ENCODE measurements at regions not wholly inside any gene's neighbourhood (a gene's known extent, or its start where the extent isn't known, plus 50 kb on each side); places are given as distances from the start of the nearest gene placed in this dataset.

DNA sequence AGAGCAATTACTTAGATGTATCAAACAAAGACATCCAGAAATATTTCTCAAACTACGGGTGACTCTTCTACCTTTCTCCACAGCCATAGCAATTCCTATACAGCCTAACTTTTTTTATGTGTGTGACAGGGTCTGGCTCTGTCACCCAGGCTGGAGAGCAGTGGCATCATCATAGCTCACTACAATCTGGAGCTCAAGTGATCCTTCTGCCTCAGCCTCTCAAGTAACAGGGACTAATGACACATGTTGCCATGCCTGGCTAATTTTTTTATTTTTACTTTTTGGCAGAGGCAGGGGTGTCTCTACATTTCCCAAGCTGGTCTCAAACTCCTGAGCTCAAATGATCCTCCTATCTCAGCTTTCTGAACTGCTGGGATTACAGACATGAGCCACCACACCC is 328.9 kb upstream of the NT5C1B start:
- Histone ChIP-seq H3K36me3 (ENCODE audit: low read depth) (no peaks in the 10 kb centered on the region), H3K4me3 (no peak overlapping the region), H3K4me1 (ENCODE audit: low read depth) (no peaks in the 10 kb centered on the region), H3K9me3 (no peaks in the 10 kb centered on the region)
- intact Hi-C loops (cut with DNase I, micrococcal nuclease), result no loop called here
- TF ChIP-seq, protein P1, sequence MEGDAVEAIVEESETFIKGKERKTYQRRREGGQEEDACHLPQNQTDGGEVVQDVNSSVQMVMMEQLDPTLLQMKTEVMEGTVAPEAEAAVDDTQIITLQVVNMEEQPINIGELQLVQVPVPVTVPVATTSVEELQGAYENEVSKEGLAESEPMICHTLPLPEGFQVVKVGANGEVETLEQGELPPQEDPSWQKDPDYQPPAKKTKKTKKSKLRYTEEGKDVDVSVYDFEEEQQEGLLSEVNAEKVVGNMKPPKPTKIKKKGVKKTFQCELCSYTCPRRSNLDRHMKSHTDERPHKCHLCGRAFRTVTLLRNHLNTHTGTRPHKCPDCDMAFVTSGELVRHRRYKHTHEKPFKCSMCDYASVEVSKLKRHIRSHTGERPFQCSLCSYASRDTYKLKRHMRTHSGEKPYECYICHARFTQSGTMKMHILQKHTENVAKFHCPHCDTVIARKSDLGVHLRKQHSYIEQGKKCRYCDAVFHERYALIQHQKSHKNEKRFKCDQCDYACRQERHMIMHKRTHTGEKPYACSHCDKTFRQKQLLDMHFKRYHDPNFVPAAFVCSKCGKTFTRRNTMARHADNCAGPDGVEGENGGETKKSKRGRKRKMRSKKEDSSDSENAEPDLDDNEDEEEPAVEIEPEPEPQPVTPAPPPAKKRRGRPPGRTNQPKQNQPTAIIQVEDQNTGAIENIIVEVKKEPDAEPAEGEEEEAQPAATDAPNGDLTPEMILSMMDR (IDR thresholded peaks at IDR 0.05), result no peak
- ATAC-seq, result no peak
- DNase-seq, result no peak

DNA sequence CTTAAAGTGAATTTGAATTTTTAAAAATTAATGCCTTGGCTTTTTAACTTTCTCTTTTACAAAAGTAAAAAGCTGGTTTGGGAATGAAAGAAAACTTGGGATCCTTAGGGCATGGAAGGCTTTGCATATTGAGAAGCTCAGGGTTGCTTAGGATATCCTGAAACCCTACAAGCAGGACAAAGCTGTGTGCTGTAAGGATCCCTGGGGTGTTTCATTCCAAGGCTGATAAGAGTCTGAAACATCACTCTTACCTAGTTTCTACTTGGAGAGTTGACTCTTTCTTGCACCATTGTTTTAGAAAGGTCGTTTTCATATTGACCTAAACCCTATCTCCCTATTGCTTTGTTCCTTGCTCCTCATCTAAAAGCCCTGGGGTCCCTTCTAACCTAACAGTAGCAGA is 325.9 kb upstream of the NT5C1B start:
- no peaks in the 10 kb centered on the region for H3K9me3 ChIP-seq
- intact Hi-C loops (cut with DNase I, micrococcal nuclease), result no loop called here
- no peaks in the 10 kb centered on the region for H3K4me1 ChIP-seq (ENCODE audit: low read depth)
- ATAC-seq (no peak), DNase-seq (no peak)
- H3K4me3 ChIP-seq, result no peak overlapping the region
- no peaks in the 10 kb centered on the region for H3K36me3 ChIP-seq (ENCODE audit: low read depth)
- TF ChIP-seq, protein P1 (IDR thresholded peaks at IDR 0.05), result no peak

DNA sequence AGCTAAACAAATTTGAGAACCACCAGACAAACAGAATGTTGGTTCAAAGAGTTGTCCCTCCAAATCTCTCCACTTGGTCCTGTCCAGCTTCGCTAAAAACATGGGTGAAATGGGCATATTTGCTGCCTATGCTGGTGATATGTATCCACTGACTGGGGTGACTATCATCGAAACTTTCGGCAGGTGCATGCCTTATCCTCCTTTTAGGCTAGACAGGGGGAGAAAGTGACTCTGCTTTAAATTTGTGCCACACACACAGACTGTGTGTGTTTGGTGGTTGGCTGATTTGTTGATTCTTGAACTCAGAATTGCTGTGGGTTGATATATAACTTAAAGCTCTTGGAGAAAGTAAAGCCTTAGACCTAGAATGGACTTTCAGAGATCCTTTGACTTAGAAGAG is 324.1 kb upstream of the NT5C1B start:
- Histone ChIP-seq H3K4me3 (no peak overlapping the region), H3K4me1 (ENCODE audit: low read depth) (no peaks in the 10 kb centered on the region), H3K36me3 (ENCODE audit: low read depth) (no peaks in the 10 kb centered on the region), H3K9me3 (no peaks in the 10 kb centered on the region)
- DNase-seq, result no peak
- intact Hi-C loops (cut with DNase I, micrococcal nuclease), result no loop called here
- TF ChIP-seq, protein P1 (IDR thresholded peaks at IDR 0.05), result no peak
- no peak for ATAC-seq

DNA sequence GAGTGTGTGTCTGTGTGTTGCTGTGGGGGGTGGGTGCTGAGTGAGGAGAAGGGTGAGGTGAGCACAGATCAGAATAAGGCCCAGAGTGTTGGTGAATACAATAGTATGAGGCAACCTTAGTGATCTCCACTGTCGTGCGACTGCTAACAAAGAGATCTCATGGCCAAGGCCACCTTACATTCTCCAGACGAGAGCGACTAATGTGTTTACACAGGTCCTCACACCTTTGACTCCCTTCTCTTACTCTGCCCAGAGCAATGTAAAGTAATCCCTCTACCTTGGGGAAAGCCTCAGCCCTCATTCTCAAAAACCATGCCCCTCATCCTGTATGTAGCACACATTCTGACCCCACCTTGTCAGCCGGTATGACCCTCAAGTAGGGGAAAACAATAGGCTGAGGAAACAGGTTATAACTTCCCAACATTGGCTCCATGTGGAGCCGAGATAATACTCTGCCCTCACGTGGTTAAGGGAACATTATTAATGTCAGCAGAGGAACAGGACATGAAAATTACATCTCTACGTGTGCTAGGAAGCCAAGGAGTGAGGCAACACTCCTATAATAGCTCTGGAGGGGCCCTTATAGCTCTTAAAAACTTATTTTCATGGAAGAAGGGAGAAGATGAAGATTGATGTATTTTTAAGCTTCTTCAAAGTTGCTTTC is 323.0 kb upstream of the NT5C1B start:
- ATAC-seq (no peak), DNase-seq (no peak)
- intact Hi-C loops (cut with DNase I, micrococcal nuclease), result no loop called here
- Histone ChIP-seq H3K4me3 (no peak overlapping the region), H3K4me1 (ENCODE audit: low read depth) (no peaks in the 10 kb centered on the region), H3K36me3 (ENCODE audit: low read depth) (no peaks in the 10 kb centered on the region), H3K9me3 (no peaks in the 10 kb centered on the region)
- TF ChIP-seq, protein P1 (IDR thresholded peaks at IDR 0.05), result no peak

DNA sequence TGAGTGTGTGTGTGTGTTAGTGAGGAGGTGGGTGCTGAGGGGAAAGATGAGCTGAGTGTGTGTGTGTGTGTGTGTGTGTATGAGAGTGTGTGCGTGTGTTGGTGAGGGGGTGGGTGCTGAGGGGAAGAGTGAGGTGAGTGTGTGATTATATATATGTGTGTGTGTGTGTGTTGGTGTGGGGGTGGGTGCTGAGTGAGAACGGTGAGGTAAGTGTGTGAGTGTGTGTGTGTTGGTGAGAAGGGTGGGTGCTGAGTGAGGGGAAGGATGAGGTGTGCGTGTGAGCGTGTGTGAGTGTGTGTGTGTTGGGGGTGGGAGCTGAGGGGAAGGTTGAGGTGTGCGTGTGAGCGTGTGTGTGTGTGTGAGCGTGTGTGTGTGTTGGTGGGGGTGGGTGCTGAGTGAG is 322.0 kb upstream of the NT5C1B start:
- no peak for DNase-seq
- no peaks in the 10 kb centered on the region for H3K9me3 ChIP-seq
- H3K36me3 ChIP-seq (ENCODE audit: low read depth), result no peaks in the 10 kb centered on the region
- TF ChIP-seq, protein P1 (IDR thresholded peaks at IDR 0.05), result no peak
- no peak overlapping the region for H3K4me3 ChIP-seq
- intact Hi-C loops (cut with DNase I, micrococcal nuclease), result no loop called here
- ATAC-seq, result no peak
- no peaks in the 10 kb centered on the region for H3K4me1 ChIP-seq (ENCODE audit: low read depth)

DNA sequence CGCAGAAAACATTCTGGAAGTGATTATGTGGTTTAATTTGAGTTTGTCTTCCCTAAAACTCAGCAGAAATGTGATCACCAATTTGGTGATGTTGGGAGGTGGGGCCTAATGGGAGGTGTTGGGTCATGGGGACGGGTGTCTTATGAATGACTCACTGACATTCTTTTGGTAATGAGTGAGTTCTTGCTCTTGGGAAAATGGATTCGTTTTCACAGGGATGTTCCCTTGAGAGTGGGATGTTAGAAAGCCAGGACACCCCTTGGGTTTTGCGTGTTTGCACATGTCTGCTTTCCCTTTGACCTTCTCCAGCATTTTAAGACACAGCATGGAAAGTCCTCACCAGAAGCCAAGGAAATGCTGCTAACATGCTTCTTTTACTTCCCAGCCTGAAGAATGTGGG is 321.5 kb upstream of the NT5C1B start:
- ATAC-seq (no peak), DNase-seq (no peak)
- no peaks in the 10 kb centered on the region for H3K4me1 ChIP-seq (ENCODE audit: low read depth)
- H3K4me3 ChIP-seq, result no peak overlapping the region
- H3K36me3 ChIP-seq (ENCODE audit: low read depth), result no peaks in the 10 kb centered on the region
- TF ChIP-seq, protein P1 (IDR thresholded peaks at IDR 0.05), result no peak
- no peaks in the 10 kb centered on the region for H3K9me3 ChIP-seq
- intact Hi-C loops (cut with DNase I, micrococcal nuclease), result no loop called here
